Kidney glomerular epithelial cell (primary cell): ENCODE measurements at regions not wholly inside any gene's neighbourhood (a gene's known extent, or its start where the extent isn't known, plus 50 kb on each side); places are given as distances from the start of the nearest gene placed in this dataset.
"Not testable (repeated sequence)": the region's sequence is repeated elsewhere in the genome, so short reads cannot be mapped to it uniquely, and the experiment has no call there.

Source experiments
- DNase-seq: peaks from one replicate; lab custom pipeline; 2025; lab: John Stamatoyannopoulos, UW

DNA sequence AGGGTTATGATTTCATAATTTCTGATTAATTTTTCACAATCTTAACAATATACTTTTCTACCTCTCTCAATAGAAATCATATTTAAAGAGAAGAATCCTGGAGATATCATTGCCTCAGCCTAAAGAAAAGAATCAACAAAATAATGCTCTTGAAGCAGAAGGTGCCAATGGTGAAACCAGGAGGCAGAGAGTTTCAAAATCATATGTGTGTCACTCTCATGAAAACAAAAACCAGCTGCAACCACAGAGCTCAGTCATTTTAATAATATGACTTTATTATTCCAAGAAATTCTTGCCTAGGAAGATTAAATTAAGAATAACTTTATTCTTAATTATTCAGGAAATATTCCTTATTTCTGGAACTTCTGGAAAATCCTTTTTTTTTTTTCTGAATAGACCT, 266.8 kb upstream of the ACTBL2 start:
- no peak for DNase-seq

DNA sequence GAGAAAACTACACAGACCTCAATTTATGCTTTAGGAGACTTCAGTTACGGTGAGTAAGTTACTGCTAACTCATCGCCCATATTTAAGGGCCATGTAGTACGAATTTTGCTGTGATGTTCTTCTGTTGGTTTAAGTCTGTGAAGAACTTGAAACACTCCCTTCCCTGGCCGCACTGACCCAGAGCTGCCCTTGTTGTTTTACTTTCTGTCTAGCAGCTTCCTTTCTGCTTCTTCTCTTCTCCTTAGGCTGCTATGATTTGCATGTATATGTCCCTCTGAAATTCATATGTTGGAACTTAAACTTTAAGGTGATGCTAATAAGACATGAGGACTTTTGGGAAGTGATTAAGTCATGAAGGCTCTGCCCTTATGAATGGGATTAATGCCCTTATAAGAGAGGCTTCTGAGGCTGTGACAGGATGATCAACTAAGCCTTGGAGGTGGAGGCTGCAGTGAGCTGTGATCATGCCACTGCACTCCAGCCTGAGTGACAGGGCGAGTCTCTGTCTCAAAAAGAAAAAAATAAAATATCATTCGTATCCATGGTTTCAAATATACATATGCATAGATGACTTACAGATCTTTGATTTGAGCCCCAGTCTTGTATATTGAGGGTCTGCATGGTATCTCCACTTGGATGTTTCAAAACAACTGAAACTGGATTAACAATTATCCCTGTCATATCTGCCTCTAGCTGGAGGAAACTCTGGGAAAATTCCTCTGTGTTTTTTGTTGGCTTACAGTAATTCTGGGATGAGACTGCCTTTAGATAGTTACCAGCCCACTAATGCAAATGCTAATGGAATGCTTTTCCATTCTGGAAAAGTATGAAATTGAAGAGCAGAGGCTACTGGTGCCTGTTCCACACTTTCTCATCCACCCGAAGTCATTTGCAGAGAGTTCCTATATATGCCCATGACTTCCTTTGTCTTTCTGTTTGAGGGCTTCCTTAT, 263.4 kb upstream of the ACTBL2 start:
- DNase-seq, result no peak

DNA sequence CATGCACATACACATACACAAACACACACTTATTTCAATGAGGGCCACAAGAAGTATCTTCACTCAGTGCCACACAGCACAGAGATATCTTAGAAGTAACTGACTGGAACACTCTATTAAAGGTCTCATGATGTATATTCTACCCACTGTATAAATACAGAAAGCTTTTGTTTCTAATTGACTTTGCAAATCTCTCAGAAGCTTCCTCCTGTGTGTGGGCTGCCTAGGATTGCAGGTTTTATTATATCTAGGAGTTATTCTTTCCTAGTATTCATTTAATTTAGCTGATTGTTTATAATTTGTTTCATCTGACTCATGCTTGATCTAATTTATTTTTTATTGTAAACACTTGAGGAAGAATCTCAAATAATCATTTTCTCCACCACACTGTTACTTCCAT, 262.4 kb upstream of the ACTBL2 start:
- no peak for DNase-seq

DNA sequence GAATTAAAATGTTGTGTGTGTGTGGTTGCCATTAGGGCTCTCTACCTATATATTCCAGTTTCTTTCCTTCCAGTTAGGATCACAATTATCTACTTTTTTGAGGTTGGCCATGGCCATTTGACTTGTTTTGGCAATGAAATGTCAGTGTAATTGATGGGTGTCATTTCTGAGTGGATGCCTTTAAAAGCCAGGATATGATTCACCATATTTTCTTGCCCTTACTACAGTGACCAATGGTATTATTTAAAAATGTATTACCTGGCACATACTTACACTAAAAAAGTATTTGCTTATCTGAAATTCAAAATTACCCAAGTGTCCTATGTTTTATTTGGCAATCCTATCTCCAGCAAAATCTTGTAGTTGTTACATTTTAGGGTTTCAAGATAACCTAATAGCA, 258.7 kb upstream of the ACTBL2 start:
- DNase-seq, result no peak

DNA sequence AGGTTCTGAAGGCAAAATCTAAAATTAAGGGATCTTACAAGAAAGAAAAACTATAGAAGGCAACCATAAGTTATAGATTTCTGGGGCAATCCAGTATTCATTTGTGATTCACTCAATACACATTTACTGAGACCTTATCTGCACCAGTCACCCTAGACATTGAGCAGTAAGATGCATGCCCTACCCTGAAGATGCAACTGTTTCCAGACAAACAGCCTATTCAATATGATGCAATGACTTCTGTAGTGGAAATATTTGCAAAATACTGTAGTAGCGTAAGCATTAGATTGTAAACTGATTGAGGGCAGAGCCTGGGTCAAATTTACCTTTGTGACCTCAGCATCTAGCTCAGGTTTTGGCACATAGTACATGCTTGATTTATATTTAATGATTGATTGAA, 256.2 kb upstream of the ACTBL2 start:
- no peak for DNase-seq

DNA sequence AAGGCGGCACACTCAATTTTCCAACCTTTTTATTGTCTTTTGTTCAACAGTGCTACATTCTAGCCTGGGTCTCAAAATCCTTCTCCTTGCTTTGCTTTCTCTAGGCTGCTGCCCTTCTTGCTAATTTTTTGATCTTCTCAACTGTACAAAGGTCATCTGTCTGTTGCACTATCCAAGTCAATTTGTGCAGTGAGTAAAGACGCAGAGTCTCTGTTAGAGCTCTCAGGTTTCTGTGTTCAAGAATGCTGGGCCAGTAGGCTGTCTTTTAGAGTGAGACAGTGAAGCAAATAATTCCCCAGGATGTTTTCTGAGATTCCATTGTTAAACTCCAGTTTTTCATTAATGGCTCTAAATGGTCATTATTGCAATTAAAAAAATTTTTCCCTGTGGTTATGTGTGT, 255.7 kb upstream of the ACTBL2 start:
- DNase-seq, result no peak

DNA sequence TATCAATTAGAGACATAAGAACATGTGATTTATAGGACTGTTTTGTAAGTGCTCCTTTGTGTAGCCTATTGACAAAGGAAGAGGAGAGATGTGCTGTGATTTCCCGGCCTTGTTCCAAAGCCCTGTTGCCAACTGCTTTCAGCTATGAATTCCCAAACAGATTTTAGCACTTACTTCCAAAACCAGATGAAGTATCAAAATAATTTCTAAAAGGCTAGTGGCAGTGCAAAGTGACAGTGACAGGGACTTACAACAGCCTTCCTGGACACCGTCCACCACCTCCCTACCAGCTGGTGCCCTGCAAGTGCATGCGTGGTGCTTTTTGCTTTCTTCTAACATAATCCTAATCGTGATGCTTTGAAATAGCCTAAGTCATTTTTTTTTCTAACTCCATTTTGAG, 254.1 kb upstream of the ACTBL2 start:
- no peak for DNase-seq

DNA sequence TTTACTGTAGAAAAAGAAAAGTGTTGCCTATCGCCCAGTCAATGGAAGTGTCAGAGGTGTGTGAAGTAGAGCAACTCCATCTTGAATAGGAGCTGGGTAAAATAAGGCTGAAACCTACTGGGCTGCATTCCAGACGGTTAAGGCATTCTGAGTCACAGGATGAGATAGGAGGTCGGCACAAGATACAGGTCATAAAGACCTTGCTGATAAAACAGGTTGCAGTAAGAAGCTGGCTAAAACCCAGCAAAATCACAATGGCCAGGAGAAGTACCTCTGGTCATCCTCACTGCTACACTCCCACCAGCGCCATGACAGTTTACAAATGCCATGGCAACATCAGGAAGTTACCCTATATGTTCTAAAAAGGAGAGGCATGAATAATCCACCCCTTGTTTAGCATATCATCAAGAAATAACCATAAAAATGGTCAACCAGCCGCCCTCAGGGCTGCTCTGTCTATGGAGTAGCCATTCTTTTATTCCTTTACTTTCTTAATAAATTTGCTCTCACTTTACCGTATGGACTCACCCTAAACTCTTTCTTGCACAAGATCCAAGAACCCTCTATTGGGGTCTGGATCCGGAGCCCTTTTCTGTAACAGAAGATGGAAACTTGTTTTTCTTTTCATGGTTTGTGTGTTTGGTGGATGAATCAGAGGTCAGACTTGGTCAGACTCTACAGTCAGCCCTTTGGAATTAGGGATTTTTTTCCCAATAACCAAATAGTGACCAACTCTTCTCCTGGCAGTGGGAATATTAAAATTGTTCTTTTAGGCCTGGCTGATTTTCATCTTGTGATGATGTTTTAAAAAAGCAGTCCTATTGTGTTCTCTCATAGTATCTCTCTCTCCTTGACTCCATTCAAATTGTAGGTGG, 252.9 kb upstream of the ACTBL2 start:
- peak; percentile 97 for DNase-seq

DNA sequence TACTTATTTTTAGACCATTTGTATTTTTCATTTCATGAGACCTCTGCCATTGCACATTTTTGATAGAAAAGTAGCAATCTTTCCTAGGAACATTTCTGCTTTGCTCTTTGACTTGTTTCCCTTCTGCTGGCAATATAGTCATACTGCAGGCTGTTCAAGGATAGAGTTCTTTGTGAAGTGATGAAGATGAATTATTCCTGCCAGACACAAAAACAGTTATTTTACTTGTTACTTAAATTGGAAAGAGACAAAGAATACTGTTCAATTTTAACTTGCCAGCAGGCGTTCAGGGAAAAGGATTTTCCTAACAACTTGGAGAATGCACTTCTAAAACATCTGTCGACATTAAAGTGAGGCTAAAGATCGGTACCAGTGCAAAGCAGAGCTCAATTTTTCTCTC, 251.7 kb upstream of the ACTBL2 start:
- DNase-seq, result no peak

DNA sequence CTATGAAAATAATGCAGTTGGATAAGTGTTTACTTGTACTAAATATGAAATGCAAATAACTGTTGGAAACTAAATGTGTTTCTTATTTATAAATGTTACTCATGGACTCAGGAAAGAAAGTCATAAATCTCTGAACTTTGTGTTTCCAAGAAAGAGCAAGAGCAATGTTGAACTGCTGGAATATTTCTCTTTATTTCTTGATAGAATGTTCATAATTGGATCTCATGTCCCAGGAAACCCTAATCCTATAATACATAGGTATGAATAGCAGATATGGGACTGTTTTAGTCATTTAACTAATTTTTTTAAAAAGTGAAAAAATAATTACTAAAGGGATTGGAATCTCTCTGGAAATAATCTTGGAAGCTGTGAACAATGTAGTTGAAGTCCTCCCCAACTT, 245.0 kb upstream of the ACTBL2 start:
- no peak for DNase-seq

DNA sequence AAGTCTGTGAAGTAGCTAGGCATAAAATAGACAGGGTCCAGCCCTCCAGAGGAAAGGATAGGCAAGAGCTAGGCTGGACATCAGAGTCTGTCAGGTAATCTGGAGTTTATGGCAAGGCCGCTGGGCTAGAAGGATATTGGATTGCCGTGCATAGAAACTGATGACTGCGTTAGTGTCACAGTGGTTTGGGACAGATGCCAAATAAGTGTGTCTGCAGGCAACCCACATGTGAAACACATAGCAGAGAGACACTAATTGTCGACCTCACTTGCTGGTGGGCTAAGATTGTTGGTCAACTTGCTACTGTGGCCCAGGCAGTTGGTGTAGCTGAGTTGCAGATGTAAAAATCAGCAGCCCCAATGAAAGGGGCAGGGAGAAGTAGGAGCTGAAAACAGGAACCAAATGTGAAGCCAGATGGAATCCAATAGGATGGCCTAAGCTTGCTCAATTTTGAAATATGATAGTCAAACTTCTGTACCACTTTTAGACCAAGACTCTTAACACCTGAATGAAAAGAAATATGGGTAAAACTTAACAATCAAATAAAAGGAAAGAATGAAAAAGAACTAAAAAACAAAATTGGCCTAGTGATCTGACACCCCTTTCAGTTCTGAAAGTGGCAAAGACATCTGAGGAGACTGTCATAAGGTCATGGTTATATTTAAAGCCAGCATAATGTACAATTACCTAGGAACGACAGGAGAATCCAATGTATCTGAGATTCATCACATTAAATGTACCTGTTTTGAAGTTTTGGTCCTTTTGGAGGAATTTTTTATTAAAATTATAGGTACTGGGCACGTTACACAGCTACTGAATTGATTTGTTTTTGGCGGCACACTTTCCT, 243.3 kb upstream of the ACTBL2 start:
- DNase-seq, result no peak

DNA sequence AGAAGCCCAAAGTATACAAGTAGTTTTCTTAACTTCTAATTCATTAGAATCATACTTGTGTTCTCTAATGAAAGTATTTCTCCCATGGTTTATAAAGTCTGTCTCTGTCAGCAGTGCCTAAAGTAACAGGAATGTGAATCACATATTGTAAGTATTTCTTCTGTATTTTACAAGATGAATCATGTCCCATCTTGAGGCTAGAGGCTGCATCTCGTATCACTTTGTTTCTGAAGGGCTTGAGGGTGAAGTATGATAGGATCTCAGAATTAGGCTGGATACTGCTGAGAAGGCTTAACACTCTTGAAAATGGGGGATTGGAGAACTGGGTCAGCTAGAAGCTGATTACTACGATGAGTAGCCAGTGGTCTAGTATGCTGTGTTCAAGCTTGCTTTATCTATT, 242.2 kb upstream of the ACTBL2 start:
- DNase-seq, result peak; percentile 21

DNA sequence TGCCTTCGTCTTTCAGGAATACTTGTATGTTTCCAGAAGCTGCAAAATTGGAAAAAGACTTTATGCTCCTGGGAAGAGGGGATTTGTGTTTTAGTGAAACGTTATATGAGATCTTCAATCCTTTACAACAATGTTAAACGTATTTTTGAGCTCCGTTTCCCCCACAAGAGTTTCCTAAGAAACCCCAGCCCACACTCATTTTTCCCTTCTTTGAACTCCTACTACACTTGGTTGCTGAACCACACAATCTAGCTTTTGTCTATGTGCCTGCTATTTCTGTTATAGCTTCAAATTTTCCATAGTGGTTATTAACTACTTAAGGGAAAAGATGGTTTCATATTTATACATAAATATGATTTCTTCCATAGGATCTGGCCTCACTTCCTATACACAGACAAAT, 238.6 kb upstream of the ACTBL2 start:
- DNase-seq, result no peak

DNA sequence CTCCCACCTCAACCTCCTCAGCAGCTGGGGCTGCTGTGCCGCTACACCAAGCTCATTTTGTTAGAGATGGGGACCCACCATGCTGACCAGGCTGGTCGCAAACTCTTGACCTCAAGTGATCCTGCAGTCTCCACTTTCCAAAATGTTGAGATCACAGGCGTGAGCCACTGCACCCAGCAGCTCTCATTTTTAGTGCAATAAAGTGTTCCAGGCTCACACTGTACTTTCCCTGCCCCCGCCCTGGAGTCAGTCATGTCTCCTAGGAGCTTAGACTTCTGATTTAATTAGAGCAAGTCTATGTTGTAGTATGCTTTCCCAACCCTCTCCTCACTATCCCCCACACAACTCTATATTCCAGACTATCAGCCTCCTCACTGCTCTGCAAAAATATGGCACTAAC, 238.0 kb upstream of the ACTBL2 start:
- DNase-seq, result no peak

DNA sequence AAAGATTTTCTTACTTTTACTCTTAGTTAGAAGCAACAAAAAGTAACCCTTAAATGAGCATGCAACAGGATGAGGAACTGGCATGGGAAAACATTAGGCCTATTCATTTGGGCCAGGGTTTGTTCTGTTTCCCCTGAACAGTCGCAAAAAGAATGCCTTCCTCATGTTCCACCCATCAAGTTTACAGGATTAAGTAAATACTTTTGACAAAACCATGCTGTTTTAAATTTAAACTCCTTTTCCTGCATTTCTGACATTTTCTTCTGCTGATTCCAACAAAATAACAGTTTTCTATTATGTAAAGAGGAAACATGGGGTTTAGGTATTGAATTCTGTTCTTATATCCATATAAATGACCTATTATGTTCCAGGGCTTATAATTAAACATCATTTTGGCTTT, 236.6 kb upstream of the ACTBL2 start:
- no peak for DNase-seq

DNA sequence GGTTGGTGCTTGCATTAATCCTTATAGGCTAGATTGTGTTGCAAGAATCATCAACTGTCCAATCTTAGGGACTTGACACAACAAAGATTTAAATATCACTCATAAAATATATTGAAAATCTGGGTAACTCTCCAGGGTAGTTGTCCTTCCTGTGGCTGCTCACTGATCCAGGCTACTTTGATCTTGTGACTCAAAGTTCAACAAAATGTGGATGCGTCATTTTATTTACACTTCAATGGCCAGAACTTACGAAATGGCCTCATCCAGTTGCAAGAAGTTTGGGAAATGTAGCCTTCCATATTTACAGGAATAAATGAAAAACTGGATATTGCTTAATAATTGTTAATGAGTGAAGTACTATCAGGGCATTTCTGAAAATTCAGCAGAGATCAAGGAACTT, 235.5 kb upstream of the ACTBL2 start:
- DNase-seq, result peak; percentile 42

DNA sequence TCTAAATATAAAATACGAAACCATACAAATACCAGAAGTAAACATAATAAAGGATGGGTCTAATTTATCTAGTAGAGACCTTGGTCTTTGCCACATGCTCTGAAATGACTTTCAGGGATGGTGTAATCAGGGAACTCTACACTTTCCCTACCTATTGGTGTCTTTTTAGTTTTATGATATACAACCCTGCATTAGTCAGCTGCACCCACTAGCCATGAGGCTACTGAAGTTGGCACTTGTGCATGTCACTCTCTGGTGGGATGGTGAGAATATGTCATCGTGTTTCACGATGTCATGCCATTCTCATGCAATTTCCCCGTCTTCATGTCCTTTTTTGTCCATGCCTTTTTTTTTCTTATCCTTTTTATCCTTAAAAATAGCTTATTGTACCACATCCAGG, 234.9 kb upstream of the ACTBL2 start:
- no peak for DNase-seq

DNA sequence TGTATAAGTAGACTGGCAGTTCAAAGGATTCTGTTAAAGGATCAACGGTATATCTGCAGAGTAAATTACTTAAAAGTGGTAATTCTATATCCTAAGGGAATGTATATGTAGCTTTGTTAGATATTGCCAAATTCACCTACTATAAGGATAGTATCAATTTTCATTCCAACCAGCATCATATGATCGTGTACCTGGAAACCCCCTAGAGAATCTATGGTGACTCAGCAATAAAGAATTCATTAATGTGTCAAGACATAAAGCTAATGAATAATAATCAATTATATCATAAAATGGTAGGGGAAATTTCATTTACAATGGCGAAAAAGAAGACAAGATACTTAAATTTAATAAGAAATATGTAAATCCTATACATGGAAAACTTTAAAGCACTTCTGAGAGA, 234.1 kb upstream of the ACTBL2 start:
- no peak for DNase-seq

DNA sequence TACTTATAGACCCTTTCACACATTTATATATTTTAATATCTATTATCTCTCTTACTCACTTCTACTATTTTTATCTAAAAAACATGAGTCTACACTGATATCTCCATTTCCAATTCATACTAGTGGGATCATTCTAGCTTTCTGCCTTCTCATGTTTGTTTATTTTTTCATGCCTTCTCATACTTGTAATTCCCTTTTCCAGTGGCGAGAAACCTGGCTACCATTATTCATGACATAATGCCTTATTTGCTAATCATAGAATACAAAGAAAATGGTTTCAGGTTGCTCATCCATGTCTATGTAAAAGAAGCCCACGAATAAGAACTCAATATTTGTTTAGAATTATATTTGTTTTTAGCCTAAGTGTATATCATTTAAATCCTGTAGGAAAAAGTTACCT, 232.7 kb upstream of the ACTBL2 start:
- DNase-seq, result peak; percentile 18

DNA sequence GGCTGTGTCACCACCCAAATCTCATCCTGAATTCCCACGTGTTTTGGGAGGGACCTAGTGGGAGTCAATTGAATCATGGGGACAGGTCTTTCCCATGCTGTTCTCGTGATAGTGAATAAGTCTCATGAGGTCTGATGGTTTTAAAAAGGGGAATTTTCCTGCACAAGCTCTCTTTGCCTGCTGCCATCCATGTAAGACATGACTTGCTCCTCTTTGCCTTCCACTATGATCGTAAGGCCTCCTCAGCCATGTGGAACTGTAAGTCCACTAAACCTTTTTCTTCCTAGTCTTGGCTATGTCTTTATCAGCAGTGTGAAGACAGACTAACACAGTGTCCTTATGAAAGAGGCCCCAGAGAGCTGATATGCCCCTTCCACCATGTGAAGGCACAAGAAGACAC, 230.9 kb upstream of the ACTBL2 start:
- not testable (repeated sequence) for DNase-seq

DNA sequence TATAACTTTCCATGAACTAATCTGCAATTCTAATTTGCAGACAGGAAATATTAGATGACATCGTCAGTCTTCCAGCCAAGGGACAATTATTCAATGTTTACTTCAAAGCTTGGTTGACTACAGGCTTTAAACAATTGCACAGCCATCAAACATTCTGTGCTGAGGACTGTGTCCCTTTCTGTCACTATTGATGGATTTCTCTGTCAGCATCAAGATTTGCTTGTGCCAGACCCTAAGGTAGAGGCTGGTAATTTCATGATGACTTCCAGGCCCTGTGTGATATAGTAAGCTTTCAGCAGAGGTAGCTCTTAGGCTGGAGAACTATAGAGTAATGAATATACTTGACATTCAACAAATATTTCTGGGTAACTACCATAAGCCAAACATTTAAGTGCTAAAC, 229.3 kb upstream of the ACTBL2 start:
- DNase-seq, result no peak

DNA sequence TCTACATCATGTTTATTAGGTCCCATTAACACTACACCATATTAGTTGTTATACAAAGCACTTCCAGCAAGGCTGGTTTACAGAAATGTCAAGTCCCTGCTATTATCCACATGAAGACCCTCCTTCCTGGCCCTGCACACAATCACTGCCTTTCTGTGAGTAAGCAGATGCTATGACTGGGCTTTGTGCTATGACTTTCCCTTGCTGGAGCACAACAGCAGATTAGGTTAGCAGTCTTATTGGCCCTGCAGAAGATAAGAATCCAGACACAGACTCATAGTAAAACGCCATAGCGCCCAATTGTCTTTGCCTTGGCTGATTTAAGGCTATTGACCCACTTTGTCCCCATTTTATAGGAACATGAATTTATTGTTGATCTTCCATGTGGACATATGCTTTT, 228.9 kb upstream of the ACTBL2 start:
- DNase-seq, result no peak
